ENCODE measurements at regions not wholly inside any gene's neighbourhood (a gene's known extent, or its start where the extent isn't known, plus 50 kb on each side); places are given as distances from the start of the nearest gene placed in this dataset.

DNA sequence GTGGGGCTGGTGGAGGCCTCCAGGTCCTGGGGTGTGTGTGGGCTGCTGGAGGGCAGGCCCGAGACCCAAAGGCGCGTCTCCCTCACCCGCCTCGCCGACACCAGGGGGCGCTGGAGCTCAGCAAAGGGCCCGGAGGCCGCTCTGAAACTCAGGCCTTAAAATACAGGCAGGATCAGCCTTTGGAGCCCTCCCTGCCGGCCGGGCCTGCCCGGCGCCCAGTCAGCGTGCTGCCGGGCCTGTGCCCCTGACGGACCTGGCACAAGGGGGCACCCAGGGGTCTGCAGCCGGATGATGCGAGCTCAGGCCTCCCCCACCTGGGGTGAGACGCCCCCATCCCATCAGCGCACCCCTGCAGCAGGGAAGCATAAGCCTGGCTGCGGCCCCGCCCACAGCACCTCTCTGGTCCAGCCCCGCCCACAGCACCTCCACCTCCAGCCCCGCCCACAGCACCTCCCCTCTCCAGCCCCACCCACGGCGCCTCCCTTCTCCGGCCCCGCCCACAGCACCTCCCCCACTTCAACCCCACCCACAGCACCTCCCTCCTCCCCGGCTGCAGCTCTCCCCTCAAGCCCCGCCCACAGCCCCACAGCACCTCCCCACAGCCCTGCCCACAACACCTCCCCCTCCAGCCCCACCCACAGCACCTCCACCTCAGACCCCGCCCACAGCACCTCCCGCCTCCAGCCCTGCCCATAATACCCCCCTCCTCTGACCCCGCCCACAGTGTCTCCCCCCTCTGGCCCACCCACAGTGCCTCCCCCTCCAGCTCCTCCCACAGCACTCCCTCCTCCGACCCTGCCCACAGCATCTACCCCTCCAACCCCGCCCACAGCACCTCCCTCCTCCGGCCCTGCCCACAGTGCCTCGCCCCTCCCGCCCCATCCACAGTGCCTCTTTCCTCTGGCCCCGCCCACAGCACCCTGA, 92.8 kb upstream of the OTOS start:
- TF ChIP-seq POLR2AphosphoS5 (IDR thresholded peaks at IDR 0.05; ENCODE audit: low read length) (no peak), RAD21 (IDR thresholded peaks at IDR 0.05; ENCODE audit: insufficient read depth, low read depth, low read length) (peak; percentile 50)
- TF ChIP-seq, protein P1, sequence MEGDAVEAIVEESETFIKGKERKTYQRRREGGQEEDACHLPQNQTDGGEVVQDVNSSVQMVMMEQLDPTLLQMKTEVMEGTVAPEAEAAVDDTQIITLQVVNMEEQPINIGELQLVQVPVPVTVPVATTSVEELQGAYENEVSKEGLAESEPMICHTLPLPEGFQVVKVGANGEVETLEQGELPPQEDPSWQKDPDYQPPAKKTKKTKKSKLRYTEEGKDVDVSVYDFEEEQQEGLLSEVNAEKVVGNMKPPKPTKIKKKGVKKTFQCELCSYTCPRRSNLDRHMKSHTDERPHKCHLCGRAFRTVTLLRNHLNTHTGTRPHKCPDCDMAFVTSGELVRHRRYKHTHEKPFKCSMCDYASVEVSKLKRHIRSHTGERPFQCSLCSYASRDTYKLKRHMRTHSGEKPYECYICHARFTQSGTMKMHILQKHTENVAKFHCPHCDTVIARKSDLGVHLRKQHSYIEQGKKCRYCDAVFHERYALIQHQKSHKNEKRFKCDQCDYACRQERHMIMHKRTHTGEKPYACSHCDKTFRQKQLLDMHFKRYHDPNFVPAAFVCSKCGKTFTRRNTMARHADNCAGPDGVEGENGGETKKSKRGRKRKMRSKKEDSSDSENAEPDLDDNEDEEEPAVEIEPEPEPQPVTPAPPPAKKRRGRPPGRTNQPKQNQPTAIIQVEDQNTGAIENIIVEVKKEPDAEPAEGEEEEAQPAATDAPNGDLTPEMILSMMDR (IDR thresholded peaks at IDR 0.05 in 2 of 3, conservative IDR thresholded peaks at IDR 0.05 in 1 of 3; ENCODE audit: control insufficient read depth in 2 of 3, extremely low read depth in 1 of 3, insufficient read depth in 1 of 3, low read depth in 3 of 3, low read length in 3 of 3): peak; percentile 35 to 46 (median 36); a peak in 5 of 6 replicates
- TF ChIP-seq, protein P2, sequence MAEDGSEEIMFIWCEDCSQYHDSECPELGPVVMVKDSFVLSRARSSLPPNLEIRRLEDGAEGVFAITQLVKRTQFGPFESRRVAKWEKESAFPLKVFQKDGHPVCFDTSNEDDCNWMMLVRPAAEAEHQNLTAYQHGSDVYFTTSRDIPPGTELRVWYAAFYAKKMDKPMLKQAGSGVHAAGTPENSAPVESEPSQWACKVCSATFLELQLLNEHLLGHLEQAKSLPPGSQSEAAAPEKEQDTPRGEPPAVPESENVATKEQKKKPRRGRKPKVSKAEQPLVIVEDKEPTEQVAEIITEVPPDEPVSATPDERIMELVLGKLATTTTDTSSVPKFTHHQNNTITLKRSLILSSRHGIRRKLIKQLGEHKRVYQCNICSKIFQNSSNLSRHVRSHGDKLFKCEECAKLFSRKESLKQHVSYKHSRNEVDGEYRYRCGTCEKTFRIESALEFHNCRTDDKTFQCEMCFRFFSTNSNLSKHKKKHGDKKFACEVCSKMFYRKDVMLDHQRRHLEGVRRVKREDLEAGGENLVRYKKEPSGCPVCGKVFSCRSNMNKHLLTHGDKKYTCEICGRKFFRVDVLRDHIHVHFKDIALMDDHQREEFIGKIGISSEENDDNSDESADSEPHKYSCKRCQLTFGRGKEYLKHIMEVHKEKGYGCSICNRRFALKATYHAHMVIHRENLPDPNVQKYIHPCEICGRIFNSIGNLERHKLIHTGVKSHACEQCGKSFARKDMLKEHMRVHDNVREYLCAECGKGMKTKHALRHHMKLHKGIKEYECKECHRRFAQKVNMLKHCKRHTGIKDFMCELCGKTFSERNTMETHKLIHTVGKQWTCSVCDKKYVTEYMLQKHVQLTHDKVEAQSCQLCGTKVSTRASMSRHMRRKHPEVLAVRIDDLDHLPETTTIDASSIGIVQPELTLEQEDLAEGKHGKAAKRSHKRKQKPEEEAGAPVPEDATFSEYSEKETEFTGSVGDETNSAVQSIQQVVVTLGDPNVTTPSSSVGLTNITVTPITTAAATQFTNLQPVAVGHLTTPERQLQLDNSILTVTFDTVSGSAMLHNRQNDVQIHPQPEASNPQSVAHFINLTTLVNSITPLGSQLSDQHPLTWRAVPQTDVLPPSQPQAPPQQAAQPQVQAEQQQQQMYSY (CRISPR knock-in tag; IDR thresholded peaks at IDR 0.05): no peak

Measured in GM12878 (cell line).